HEK293 (cell line): ENCODE measurements at regions not wholly inside any gene's neighbourhood (a gene's known extent, or its start where the extent isn't known, plus 50 kb on each side); places are given as distances from the start of the nearest gene placed in this dataset.

Experiments used
- CTCF ChIA-PET: fragments of 350-600 bp; formaldehyde crosslinking; extraction: SDS; loops from one replicate; lab custom pipeline; 2021; ENCODE audit warnings: antibody characterized with exemption; lab: Yijun Ruan, JAX
- POLR2A ChIA-PET: fragments of 300-600 bp; formaldehyde crosslinking; extraction: SDS; loops from one replicate; lab custom pipeline; 2020; ENCODE audit warnings: antibody characterized with exemption, inconsistent platforms; lab: Yijun Ruan, JAX
- H3K27ac ChIP-seq: fragments of 200-500 bp; sonication (Bioruptor generic); 2 replicates; pipeline ENCODE4 v1.5.1; 2014; ENCODE audit warnings: low read depth, low read length, control low read depth, inconsistent platforms; ENCODE audit errors: extremely low read depth
- H3K36me3 ChIP-seq, 2 experiments: fragments of 200-500 bp in 1 of 2; sonication (Bioruptor generic) in 1 of 2; 1 replicate in 1 of 2; 2 replicates in 1 of 2; pipeline ENCODE4 v1.5.1; 2014 to 2017; ENCODE audit warnings: inconsistent platforms in 2 of 2, low read length in 2 of 2; ENCODE audit not compliant: control insufficient read depth in 2 of 2, insufficient read depth in 1 of 2
- H3K4me1 ChIP-seq: fragments of 200-500 bp; sonication (Bioruptor generic); 2 replicates; pipeline ENCODE4 v1.5.1; 2014; ENCODE audit warnings: mild to moderate bottlenecking, low read length, inconsistent platforms; ENCODE audit not compliant: control insufficient read depth, insufficient read depth
- H3K4me3 ChIP-seq: 2 replicates; pipeline ENCODE4 v1.5.1; 2011; ENCODE audit warnings: low read depth, mild to moderate bottlenecking, control low read depth, low read length, moderate library complexity
- H3K9me3 ChIP-seq: fragments of 200-500 bp; sonication (Bioruptor generic); 2 replicates; pipeline ENCODE4 v1.5.1; 2014; ENCODE audit warnings: low read depth, low read length, inconsistent platforms; ENCODE audit not compliant: control insufficient read depth, insufficient read depth
- AEBP2 ChIP-seq: fragments of 450-650 bp; formaldehyde crosslinking; IDR thresholded peaks from 2 replicates; pipeline ENCODE4 v1.5.1; 2016; ENCODE audit warnings: missing biosample characterization, missing genetic modification characterization, borderline replicate concordance
- PRDM10 ChIP-seq: fragments of 450-650 bp; formaldehyde crosslinking; IDR thresholded peaks from 2 replicates; pipeline ENCODE4 v1.5.1; 2016; ENCODE audit warnings: missing biosample characterization, missing genetic modification characterization
- TCF7L2 ChIP-seq: IDR thresholded peaks from 2 replicates; pipeline ENCODE4 v1.6.1; 2011; ENCODE audit warnings: low read depth, mild to moderate bottlenecking, inconsistent platforms, low read length, moderate library complexity, borderline replicate concordance
- ZBTB20 ChIP-seq: fragments of 450-650 bp; formaldehyde crosslinking; IDR thresholded peaks from 2 replicates; pipeline ENCODE4 v1.5.1; 2016; ENCODE audit warnings: missing biosample characterization, missing genetic modification characterization
- ZNF23 ChIP-seq: fragments of 450-650 bp; formaldehyde crosslinking; IDR thresholded peaks from 2 replicates; pipeline ENCODE4 v1.5.1; 2016; ENCODE audit warnings: missing biosample characterization, missing genetic modification characterization, borderline replicate concordance
- ZNF24 ChIP-seq: fragments of 450-650 bp; formaldehyde crosslinking; IDR thresholded peaks from 2 replicates; pipeline ENCODE4 v1.5.1; 2016; ENCODE audit warnings: missing biosample characterization, missing genetic modification characterization
- ZNF48 ChIP-seq: fragments of 450-650 bp; formaldehyde crosslinking; IDR thresholded peaks from 2 replicates; pipeline ENCODE4 v1.5.1; 2016; ENCODE audit warnings: missing biosample characterization, missing genetic modification characterization
- ZNF677 ChIP-seq: fragments of 450-650 bp; IDR thresholded peaks from 2 replicates; pipeline ENCODE4 v1.5.0; 2018; ENCODE audit warnings: missing biosample characterization, mild to moderate bottlenecking, missing genetic modification characterization, moderate library complexity
- ZNF704 ChIP-seq: fragments of 450-650 bp; formaldehyde crosslinking; IDR thresholded peaks from 2 replicates; pipeline ENCODE4 v1.5.1; 2016; ENCODE audit warnings: missing biosample characterization, missing genetic modification characterization
- ZNF76 ChIP-seq: fragments of 450-650 bp; formaldehyde crosslinking; IDR thresholded peaks from 2 replicates; pipeline ENCODE4; 2016; ENCODE audit warnings: low read depth, missing biosample characterization, missing genetic modification characterization, borderline replicate concordance
- ZSCAN18 ChIP-seq: fragments of 450-650 bp; formaldehyde crosslinking; IDR thresholded peaks from 2 replicates; pipeline ENCODE4 v1.5.1; 2016; ENCODE audit warnings: missing biosample characterization, missing genetic modification characterization
- TF ChIP-seq, protein P1 (sequence below): fragments of 450-650 bp; formaldehyde crosslinking; IDR thresholded peaks from 2 replicates; pipeline ENCODE4 v1.5.1; 2016; ENCODE audit warnings: missing biosample characterization, missing genetic modification characterization, borderline replicate concordance
- TF ChIP-seq, protein P2 (sequence below): fragments of 450-650 bp; formaldehyde crosslinking; IDR thresholded peaks from 2 replicates; pipeline ENCODE4 v1.5.1; 2016; ENCODE audit warnings: missing biosample characterization, missing genetic modification characterization, low read depth
- TF ChIP-seq, protein P3 (sequence below): fragments of 450-650 bp; formaldehyde crosslinking; conservative IDR thresholded peaks from 2 replicates; pipeline ENCODE4 v1.5.1; 2016; ENCODE audit warnings: low read depth, missing biosample characterization, missing genetic modification characterization
- TF ChIP-seq, protein P4 (sequence below): fragments of 450-650 bp; formaldehyde crosslinking; IDR thresholded peaks from 2 replicates; pipeline ENCODE4 v1.5.1; 2017; ENCODE audit warnings: missing biosample characterization, missing genetic modification characterization

DNA sequence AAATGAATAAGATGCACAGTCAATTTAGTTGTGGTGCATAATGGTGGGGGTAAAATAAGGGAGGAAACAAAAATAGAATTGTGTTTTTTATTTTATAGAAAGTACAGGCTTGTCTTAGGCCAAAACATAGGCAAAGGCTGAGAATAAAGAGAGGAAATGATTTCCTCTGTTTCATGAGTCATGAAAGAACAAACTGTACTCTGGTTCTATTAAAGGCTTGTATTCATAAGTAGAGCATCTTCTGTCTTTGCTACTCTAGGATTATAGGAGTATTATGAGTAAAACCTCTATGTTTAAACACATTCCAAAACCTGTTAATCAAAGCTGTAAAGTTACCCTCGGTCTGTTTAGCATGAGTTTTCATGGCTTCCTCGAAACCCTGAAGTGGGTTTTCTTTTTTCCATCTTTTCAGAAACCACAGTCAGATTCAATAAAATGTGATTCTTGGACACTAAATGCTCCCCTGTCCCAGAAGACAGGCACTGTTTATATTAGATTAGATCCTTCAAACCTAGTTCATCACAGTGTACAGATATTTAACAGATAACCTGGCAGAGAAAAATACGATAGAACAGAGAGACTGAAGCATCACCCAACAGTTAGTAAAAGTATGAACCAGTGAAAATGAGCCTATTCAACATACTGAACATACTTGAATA is 473.9 kb upstream of the CYLC2 start:
- Histone ChIP-seq H3K36me3 (no peaks in the 10 kb centered on the region), H3K27ac (no peak overlapping the region), H3K9me3 (no peaks in the 10 kb centered on the region), H3K4me3 (no peak overlapping the region), H3K4me1 (no peaks in the 10 kb centered on the region)
- ChIA-PET POLR2A (no interaction called here), CTCF (no interaction called here)
- TF ChIP-seq ZBTB20 (tag by site-specific recombination) (no peak), PRDM10 (no peak), ZNF24 (tag by site-specific recombination) (no peak), ZSCAN18 (tag by site-specific recombination) (no peak), ZNF23 (tag by site-specific recombination) (no peak), ZNF48 (tag by site-specific recombination) (no peak), TCF7L2 (no peak), ZNF677 (no peak), ZNF76 (tag by site-specific recombination) (no peak), ZNF704 (tag by site-specific recombination) (no peak), AEBP2 (tag by site-specific recombination) (no peak)
- TF ChIP-seq, protein P1, sequence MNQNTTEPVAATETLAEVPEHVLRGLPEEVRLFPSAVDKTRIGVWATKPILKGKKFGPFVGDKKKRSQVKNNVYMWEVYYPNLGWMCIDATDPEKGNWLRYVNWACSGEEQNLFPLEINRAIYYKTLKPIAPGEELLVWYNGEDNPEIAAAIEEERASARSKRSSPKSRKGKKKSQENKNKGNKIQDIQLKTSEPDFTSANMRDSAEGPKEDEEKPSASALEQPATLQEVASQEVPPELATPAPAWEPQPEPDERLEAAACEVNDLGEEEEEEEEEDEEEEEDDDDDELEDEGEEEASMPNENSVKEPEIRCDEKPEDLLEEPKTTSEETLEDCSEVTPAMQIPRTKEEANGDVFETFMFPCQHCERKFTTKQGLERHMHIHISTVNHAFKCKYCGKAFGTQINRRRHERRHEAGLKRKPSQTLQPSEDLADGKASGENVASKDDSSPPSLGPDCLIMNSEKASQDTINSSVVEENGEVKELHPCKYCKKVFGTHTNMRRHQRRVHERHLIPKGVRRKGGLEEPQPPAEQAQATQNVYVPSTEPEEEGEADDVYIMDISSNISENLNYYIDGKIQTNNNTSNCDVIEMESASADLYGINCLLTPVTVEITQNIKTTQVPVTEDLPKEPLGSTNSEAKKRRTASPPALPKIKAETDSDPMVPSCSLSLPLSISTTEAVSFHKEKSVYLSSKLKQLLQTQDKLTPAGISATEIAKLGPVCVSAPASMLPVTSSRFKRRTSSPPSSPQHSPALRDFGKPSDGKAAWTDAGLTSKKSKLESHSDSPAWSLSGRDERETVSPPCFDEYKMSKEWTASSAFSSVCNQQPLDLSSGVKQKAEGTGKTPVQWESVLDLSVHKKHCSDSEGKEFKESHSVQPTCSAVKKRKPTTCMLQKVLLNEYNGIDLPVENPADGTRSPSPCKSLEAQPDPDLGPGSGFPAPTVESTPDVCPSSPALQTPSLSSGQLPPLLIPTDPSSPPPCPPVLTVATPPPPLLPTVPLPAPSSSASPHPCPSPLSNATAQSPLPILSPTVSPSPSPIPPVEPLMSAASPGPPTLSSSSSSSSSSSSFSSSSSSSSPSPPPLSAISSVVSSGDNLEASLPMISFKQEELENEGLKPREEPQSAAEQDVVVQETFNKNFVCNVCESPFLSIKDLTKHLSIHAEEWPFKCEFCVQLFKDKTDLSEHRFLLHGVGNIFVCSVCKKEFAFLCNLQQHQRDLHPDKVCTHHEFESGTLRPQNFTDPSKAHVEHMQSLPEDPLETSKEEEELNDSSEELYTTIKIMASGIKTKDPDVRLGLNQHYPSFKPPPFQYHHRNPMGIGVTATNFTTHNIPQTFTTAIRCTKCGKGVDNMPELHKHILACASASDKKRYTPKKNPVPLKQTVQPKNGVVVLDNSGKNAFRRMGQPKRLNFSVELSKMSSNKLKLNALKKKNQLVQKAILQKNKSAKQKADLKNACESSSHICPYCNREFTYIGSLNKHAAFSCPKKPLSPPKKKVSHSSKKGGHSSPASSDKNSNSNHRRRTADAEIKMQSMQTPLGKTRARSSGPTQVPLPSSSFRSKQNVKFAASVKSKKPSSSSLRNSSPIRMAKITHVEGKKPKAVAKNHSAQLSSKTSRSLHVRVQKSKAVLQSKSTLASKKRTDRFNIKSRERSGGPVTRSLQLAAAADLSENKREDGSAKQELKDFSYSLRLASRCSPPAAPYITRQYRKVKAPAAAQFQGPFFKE (tag by site-specific recombination): no peak
- TF ChIP-seq, protein P2, sequence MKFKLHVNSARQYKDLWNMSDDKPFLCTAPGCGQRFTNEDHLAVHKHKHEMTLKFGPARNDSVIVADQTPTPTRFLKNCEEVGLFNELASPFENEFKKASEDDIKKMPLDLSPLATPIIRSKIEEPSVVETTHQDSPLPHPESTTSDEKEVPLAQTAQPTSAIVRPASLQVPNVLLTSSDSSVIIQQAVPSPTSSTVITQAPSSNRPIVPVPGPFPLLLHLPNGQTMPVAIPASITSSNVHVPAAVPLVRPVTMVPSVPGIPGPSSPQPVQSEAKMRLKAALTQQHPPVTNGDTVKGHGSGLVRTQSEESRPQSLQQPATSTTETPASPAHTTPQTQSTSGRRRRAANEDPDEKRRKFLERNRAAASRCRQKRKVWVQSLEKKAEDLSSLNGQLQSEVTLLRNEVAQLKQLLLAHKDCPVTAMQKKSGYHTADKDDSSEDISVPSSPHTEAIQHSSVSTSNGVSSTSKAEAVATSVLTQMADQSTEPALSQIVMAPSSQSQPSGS (tag by site-specific recombination): no peak
- TF ChIP-seq, protein P3, sequence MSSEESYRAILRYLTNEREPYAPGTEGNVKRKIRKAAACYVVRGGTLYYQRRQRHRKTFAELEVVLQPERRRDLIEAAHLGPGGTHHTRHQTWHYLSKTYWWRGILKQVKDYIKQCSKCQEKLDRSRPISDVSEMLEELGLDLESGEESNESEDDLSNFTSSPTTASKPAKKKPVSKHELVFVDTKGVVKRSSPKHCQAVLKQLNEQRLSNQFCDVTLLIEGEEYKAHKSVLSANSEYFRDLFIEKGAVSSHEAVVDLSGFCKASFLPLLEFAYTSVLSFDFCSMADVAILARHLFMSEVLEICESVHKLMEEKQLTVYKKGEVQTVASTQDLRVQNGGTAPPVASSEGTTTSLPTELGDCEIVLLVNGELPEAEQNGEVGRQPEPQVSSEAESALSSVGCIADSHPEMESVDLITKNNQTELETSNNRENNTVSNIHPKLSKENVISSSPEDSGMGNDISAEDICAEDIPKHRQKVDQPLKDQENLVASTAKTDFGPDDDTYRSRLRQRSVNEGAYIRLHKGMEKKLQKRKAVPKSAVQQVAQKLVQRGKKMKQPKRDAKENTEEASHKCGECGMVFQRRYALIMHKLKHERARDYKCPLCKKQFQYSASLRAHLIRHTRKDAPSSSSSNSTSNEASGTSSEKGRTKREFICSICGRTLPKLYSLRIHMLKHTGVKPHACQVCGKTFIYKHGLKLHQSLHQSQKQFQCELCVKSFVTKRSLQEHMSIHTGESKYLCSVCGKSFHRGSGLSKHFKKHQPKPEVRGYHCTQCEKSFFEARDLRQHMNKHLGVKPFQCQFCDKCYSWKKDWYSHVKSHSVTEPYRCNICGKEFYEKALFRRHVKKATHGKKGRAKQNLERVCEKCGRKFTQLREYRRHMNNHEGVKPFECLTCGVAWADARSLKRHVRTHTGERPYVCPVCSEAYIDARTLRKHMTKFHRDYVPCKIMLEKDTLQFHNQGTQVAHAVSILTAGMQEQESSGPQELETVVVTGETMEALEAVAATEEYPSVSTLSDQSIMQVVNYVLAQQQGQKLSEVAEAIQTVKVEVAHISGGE (tag by site-specific recombination): no peak
- TF ChIP-seq, protein P4, sequence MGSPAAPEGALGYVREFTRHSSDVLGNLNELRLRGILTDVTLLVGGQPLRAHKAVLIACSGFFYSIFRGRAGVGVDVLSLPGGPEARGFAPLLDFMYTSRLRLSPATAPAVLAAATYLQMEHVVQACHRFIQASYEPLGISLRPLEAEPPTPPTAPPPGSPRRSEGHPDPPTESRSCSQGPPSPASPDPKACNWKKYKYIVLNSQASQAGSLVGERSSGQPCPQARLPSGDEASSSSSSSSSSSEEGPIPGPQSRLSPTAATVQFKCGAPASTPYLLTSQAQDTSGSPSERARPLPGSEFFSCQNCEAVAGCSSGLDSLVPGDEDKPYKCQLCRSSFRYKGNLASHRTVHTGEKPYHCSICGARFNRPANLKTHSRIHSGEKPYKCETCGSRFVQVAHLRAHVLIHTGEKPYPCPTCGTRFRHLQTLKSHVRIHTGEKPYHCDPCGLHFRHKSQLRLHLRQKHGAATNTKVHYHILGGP (tag by site-specific recombination): no peak
